Ishikawa (cell line): ENCODE measurements at regions not wholly inside any gene's neighbourhood (a gene's known extent, or its start where the extent isn't known, plus 50 kb on each side); places are given as distances from the start of the nearest gene placed in this dataset.

Source experiments
- CEBPB ChIP-seq: IDR thresholded peaks from 2 replicates; pipeline ENCODE4 v1.6.1; 2012
- CREB1 ChIP-seq: IDR thresholded peaks from 2 replicates; pipeline ENCODE4 v1.6.1; 2012; ENCODE audit warnings: low read depth
- EGR1 ChIP-seq: IDR thresholded peaks from 2 replicates; pipeline ENCODE4 v1.6.1; 2012
- EP300 ChIP-seq: IDR thresholded peaks from 2 replicates; pipeline ENCODE4 v1.6.1; 2012; ENCODE audit warnings: borderline replicate concordance
- MAX ChIP-seq: IDR thresholded peaks from 2 replicates; pipeline ENCODE4 v1.6.1; 2012
- NFIC ChIP-seq: IDR thresholded peaks from 2 replicates; pipeline ENCODE4 v1.6.1; 2012
- REST ChIP-seq: IDR thresholded peaks from 2 replicates; pipeline ENCODE4 v1.6.1; 2012; ENCODE audit warnings: low read depth, mild to moderate bottlenecking
- TAF1 ChIP-seq: IDR thresholded peaks from 2 replicates; pipeline ENCODE4 v1.6.1; 2012; ENCODE audit warnings: low read depth, mild to moderate bottlenecking
- TCF12 ChIP-seq: IDR thresholded peaks from 2 replicates; pipeline ENCODE4 v1.6.1; 2012; ENCODE audit warnings: low read depth
- TEAD4 ChIP-seq: IDR thresholded peaks from 2 replicates; pipeline ENCODE4 v1.6.1; 2012
- YY1 ChIP-seq: IDR thresholded peaks from 2 replicates; pipeline ENCODE4 v1.6.1; 2012; ENCODE audit warnings: low read depth
- ZBTB7A ChIP-seq: IDR thresholded peaks from 2 replicates; pipeline ENCODE4 v1.6.1; 2012; ENCODE audit warnings: low read depth

- TF ChIP-seq NFIC (no peak), YY1 (no peak), TAF1 (no peak), MAX (no peak), EP300 (no peak), CEBPB (no peak), REST (no peak), TCF12 (no peak), EGR1 (no peak), TEAD4 (no peak), CREB1 (no peak), ZBTB7A (no peak)
Observed at GRCh38 chr13:100773429-100773828, 98.8 kb upstream of the TMTC4 start.
